Osteoblast (primary cell): ENCODE measurements at regions not wholly inside any gene's neighbourhood (a gene's known extent, or its start where the extent isn't known, plus 50 kb on each side); places are given as distances from the start of the nearest gene placed in this dataset.
A peak's percentile ranks its signal among the peaks of the same experiment; 100 is the strongest.

ENCODE experiments used
- DNase-seq: peaks from one replicate; pipeline ENCODE4 v3.0.0; 2011; ENCODE audit warnings: low spot score, mixed read lengths; ENCODE audit not compliant: insufficient read length; ENCODE audit errors: missing footprints
- H2AFZ ChIP-seq: 2 replicates; pipeline ENCODE4 v1.6.0; 2011; ENCODE audit warnings: mild to moderate bottlenecking, low read length
- H3K27ac ChIP-seq: 2 replicates; pipeline ENCODE4 v1.5.1; 2011; ENCODE audit warnings: mild to moderate bottlenecking, low read depth, low read length, moderate library complexity
- H3K27me3 ChIP-seq: 2 replicates; pipeline ENCODE4 v1.6.0; 2012; ENCODE audit warnings: mild to moderate bottlenecking, control low read depth, inconsistent platforms, low read length, moderate library complexity; ENCODE audit not compliant: insufficient read depth
- H3K36me3 ChIP-seq: 2 replicates; pipeline ENCODE4 v1.5.1; 2011; ENCODE audit warnings: mild to moderate bottlenecking, low read length, control low read depth, moderate library complexity; ENCODE audit not compliant: insufficient read depth
- H3K4me1 ChIP-seq: 2 replicates; pipeline ENCODE4 v1.5.1; 2011; ENCODE audit warnings: mild to moderate bottlenecking, low read length, control low read depth, moderate library complexity; ENCODE audit not compliant: insufficient read depth
- H3K4me2 ChIP-seq: 2 replicates; pipeline ENCODE4 v1.6.0; 2011; ENCODE audit warnings: mild to moderate bottlenecking, low read length; ENCODE audit not compliant: insufficient read depth
- H3K4me3 ChIP-seq: fragments of 200-600 bp; sonication (generic); 3 replicates; pipeline ENCODE4 v1.5.1; 2012; ENCODE audit warnings: mild to moderate bottlenecking, low read length, inconsistent platforms; ENCODE audit not compliant: insufficient read depth
- H3K79me2 ChIP-seq: 2 replicates; pipeline ENCODE4 v1.6.0; 2012; ENCODE audit warnings: mild to moderate bottlenecking, low read length, control low read depth, inconsistent platforms; ENCODE audit not compliant: insufficient read depth
- H3K9me3 ChIP-seq: 2 replicates; pipeline ENCODE4 v1.5.1; 2011; ENCODE audit warnings: low read depth, low read length, control low read depth
- H4K20me1 ChIP-seq: 2 replicates; pipeline ENCODE4 v1.6.0; 2012; ENCODE audit warnings: mild to moderate bottlenecking, low read length, control low read depth; ENCODE audit not compliant: insufficient read depth
- CTCF ChIP-seq: IDR thresholded peaks from 2 replicates; pipeline ENCODE4 v1.5.1; 2011; ENCODE audit warnings: mild to moderate bottlenecking, low read depth, low read length, moderate library complexity; ENCODE audit errors: extremely low read depth

GRCh38 chr12:54701940-54702592 is 53.9 kb upstream of the DCD start:
- peak; percentile 39 for DNase-seq
- Histone ChIP-seq H3K36me3 (no peaks in the 10 kb centered on the region), H3K27me3 (peaks cover 3% of the 10 kb centered on the region), H2AFZ (no peak overlapping the region), H3K4me3 (no peak overlapping the region), H3K27ac (no peak overlapping the region), H3K4me1 (no peaks in the 10 kb centered on the region), H3K9me3 (no peaks in the 10 kb centered on the region), H4K20me1 (no peaks in the 10 kb centered on the region), H3K4me2 (no peak overlapping the region), H3K79me2 (no peaks in the 10 kb centered on the region)
- TF ChIP-seq CTCF, result peak; percentile 61

GRCh38 chr12:54700849-54701248 is 52.7 kb upstream of the DCD start:
- Histone ChIP-seq H3K4me3 (no peak overlapping the region), H4K20me1 (no peaks in the 10 kb centered on the region)
- DNase-seq, result no peak

GRCh38 chr12:54700301-54700700 is 52.1 kb upstream of the DCD start:
- peaks cover 3% of the 10 kb centered on the region for H3K27me3 ChIP-seq
- no peak overlapping the region for H3K27ac ChIP-seq
- no peaks in the 10 kb centered on the region for H3K79me2 ChIP-seq
- H3K4me2 ChIP-seq, result no peak overlapping the region
- no peaks in the 10 kb centered on the region for H3K4me1 ChIP-seq
- no peaks in the 10 kb centered on the region for H3K36me3 ChIP-seq
- no peak overlapping the region for H3K4me3 ChIP-seq
- no peak for TF ChIP-seq CTCF
- no peak overlapping the region for H2AFZ ChIP-seq
- H3K9me3 ChIP-seq, result no peaks in the 10 kb centered on the region
- DNase-seq, result no peak
- no peaks in the 10 kb centered on the region for H4K20me1 ChIP-seq

More at GRCh38 chr12:54700849-54701248, 52.7 kb upstream of the DCD start:
- no peak overlapping the region for H3K4me2 ChIP-seq
- H3K4me1 ChIP-seq, result no peaks in the 10 kb centered on the region
- H3K36me3 ChIP-seq, result no peaks in the 10 kb centered on the region
- H3K9me3 ChIP-seq, result no peaks in the 10 kb centered on the region
- H3K79me2 ChIP-seq, result no peaks in the 10 kb centered on the region
- H3K27me3 ChIP-seq, result peaks cover 3% of the 10 kb centered on the region
- H3K27ac ChIP-seq, result no peak overlapping the region
- no peak for TF ChIP-seq CTCF
- H2AFZ ChIP-seq, result no peak overlapping the region
